OCI-LY1 (cell line): ENCODE measurements at regions not wholly inside any gene's neighbourhood (a gene's known extent, or its start where the extent isn't known, plus 50 kb on each side); places are given as distances from the start of the nearest gene placed in this dataset.

Experiments
- H2AFZ ChIP-seq: fragments of 200-600 bp; sonication (generic), shearing (Covaris generic); 2 replicates; pipeline ENCODE4 v1.6.0; 2014; ENCODE audit warnings: antibody characterized with exemption, mild to moderate bottlenecking, low read length
- H3F3A ChIP-seq: fragments of 200-600 bp; sonication (generic), shearing (Covaris generic); 2 replicates; pipeline ENCODE4 v1.6.0; 2014; ENCODE audit warnings: mild to moderate bottlenecking, antibody characterized with exemption, low read length, moderate library complexity; ENCODE audit not compliant: insufficient read depth
- H3K27ac ChIP-seq: fragments of 200-600 bp; sonication (generic); 2 replicates; pipeline ENCODE4 v1.5.1; 2014; ENCODE audit warnings: low read length, mixed run types, mild to moderate bottlenecking, low read depth; ENCODE audit not compliant: poor library complexity, severe bottlenecking
- H3K27me3 ChIP-seq: fragments of 200-600 bp; sonication (generic); 2 replicates; pipeline ENCODE4 v1.6.0; 2014; ENCODE audit warnings: antibody characterized with exemption, mild to moderate bottlenecking, low read length, moderate library complexity; ENCODE audit not compliant: insufficient read depth
- H3K36me3 ChIP-seq: fragments of 200-600 bp; sonication (generic); 2 replicates; pipeline ENCODE4 v1.6.1; 2014; ENCODE audit warnings: mild to moderate bottlenecking, antibody characterized with exemption, low read length, moderate library complexity, mixed read lengths; ENCODE audit not compliant: insufficient read depth
- H3K4me1 ChIP-seq: fragments of 200-600 bp; sonication (generic); 2 replicates; pipeline ENCODE4 v1.5.1; 2014; ENCODE audit warnings: mild to moderate bottlenecking, low read length, moderate library complexity; ENCODE audit not compliant: insufficient read depth, severe bottlenecking
- H3K4me2 ChIP-seq: fragments of 200-600 bp; sonication (generic), shearing (Covaris generic); 2 replicates; pipeline ENCODE4 v1.6.1; 2014; ENCODE audit warnings: low read length
- H3K4me3 ChIP-seq: fragments of 200-600 bp; sonication (generic); 2 replicates; pipeline ENCODE4 v1.5.1; 2014; ENCODE audit warnings: low read length, low read depth, mild to moderate bottlenecking, mixed read lengths; ENCODE audit not compliant: poor library complexity, severe bottlenecking
- H3K79me2 ChIP-seq: fragments of 200-600 bp; shearing (Covaris generic); 2 replicates; pipeline ENCODE4 v1.6.1; 2016; ENCODE audit warnings: mixed run types, low read length, mixed read lengths; ENCODE audit not compliant: insufficient read depth
- H3K9ac ChIP-seq: fragments of 200-600 bp; sonication (generic), shearing (Covaris generic); 2 replicates; pipeline ENCODE4 v1.6.1; 2014; ENCODE audit warnings: mild to moderate bottlenecking, low read length, mixed read lengths
- H3K9me2 ChIP-seq: fragments of 200-600 bp; sonication (generic), shearing (Covaris generic); 2 replicates; pipeline ENCODE4 v1.6.1; 2014; ENCODE audit warnings: low read depth, mild to moderate bottlenecking, low read length, mixed read lengths
- H3K9me3 ChIP-seq: fragments of 200-600 bp; shearing (Covaris generic); 2 replicates; pipeline ENCODE4 v1.6.1; 2014; ENCODE audit warnings: low read length, mixed read lengths
- H4K20me1 ChIP-seq: fragments of 200-600 bp; sonication (generic), shearing (Covaris generic); 2 replicates; pipeline ENCODE4 v1.6.0; 2016; ENCODE audit warnings: mild to moderate bottlenecking, low read length; ENCODE audit not compliant: insufficient read depth
- EZH2 ChIP-seq: fragments of 200-600 bp; sonication (generic), shearing (Covaris generic); IDR thresholded peaks from 2 replicates; pipeline ENCODE4 v1.8.0; 2017; ENCODE audit warnings: borderline replicate concordance, mixed run types, mild to moderate bottlenecking, antibody characterized with exemption, low read length, moderate library complexity, mixed read lengths
- TF ChIP-seq, protein P1 (sequence below): fragments of 200-600 bp; sonication (generic), shearing (Covaris generic); IDR thresholded peaks from 2 replicates; pipeline ENCODE4 v1.5.1; 2017; ENCODE audit warnings: mild to moderate bottlenecking, antibody characterized with exemption, low read length, moderate library complexity, mixed read lengths

DNA sequence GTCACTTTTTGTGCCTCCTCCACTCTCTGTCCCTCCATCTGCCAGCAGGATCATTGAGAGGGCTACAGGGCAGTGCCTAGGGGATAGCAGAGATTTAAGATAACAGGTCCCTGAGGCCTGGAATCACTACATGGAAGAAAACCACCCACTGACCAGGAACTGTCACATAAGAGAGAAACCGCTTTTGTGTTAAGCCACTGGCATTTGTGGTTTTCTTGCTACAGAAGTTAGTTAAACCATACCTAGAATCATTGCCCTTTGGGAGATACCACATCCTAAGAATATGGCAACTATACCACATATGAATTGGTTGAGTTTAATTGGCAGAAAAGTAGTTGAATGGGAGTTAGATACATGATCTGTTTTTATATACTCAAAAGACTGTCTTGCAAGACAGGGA is 112.8 kb upstream of the LPP start:
- Histone ChIP-seq H2AFZ (no peak overlapping the region), H3K79me2 (no peaks in the 10 kb centered on the region), H3K4me2 (no peak overlapping the region), H3K4me3 (no peak overlapping the region), H3K27me3 (no peaks in the 10 kb centered on the region), H3K9me2 (no peaks in the 10 kb centered on the region), H3K9me3 (no peaks in the 10 kb centered on the region), H3K4me1 (peaks cover 30% of the 10 kb centered on the region), H3K9ac (no peak overlapping the region), H3K36me3 (no peaks in the 10 kb centered on the region), H4K20me1 (no peaks in the 10 kb centered on the region), H3F3A (no peaks in the 10 kb centered on the region), H3K27ac (no peak overlapping the region)
- no peak for TF ChIP-seq EZH2
- TF ChIP-seq, protein P1, sequence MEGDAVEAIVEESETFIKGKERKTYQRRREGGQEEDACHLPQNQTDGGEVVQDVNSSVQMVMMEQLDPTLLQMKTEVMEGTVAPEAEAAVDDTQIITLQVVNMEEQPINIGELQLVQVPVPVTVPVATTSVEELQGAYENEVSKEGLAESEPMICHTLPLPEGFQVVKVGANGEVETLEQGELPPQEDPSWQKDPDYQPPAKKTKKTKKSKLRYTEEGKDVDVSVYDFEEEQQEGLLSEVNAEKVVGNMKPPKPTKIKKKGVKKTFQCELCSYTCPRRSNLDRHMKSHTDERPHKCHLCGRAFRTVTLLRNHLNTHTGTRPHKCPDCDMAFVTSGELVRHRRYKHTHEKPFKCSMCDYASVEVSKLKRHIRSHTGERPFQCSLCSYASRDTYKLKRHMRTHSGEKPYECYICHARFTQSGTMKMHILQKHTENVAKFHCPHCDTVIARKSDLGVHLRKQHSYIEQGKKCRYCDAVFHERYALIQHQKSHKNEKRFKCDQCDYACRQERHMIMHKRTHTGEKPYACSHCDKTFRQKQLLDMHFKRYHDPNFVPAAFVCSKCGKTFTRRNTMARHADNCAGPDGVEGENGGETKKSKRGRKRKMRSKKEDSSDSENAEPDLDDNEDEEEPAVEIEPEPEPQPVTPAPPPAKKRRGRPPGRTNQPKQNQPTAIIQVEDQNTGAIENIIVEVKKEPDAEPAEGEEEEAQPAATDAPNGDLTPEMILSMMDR, result no peak

DNA sequence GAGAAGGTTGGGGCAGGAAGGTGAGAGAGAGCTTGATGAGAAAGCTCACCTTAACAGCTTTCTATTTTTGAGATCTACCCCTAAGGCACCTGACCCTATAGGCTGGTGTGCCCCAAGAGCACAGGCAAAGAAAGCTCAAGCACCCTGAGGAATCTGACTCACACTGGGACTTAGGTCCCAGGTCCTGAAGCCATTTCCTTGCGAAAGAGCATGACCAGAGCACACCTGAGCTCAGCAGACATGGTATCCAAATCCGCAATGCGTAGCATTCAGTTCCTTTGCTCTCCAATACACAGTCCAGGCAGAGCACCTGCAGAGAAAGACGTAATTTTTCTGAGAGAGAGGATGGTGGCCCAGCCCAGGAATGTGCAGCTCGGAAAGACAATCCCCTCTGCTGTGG is 112.1 kb upstream of the LPP start:
- Histone ChIP-seq H4K20me1 (no peaks in the 10 kb centered on the region), H3K27ac (no peak overlapping the region), H2AFZ (no peak overlapping the region), H3F3A (no peaks in the 10 kb centered on the region), H3K79me2 (no peaks in the 10 kb centered on the region), H3K9me2 (no peaks in the 10 kb centered on the region), H3K9ac (no peak overlapping the region), H3K27me3 (no peaks in the 10 kb centered on the region), H3K36me3 (no peaks in the 10 kb centered on the region), H3K4me3 (no peak overlapping the region), H3K9me3 (no peaks in the 10 kb centered on the region), H3K4me2 (no peak overlapping the region), H3K4me1 (peaks cover 23% of the 10 kb centered on the region)
- TF ChIP-seq, protein P1, result no peak
- no peak for TF ChIP-seq EZH2

DNA sequence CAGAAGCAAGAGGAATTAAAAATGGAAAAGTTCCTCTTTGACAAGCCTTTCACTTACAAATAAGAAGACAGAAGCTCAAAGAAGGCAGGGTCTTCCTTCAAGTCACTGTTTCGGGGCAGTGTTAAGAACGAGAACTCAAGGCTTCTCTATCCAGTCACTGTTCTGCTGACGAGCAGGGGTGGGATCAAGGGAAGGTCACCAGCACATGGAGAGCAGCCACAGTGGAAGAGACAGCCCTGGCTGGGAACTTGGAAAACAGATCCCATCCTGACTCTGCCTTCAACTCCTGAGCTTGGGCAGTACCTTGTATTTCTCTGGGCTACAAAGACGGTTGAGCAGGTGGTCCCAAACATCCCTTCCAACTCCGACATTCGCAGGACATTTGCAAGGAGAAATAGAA is 111.5 kb upstream of the LPP start:
- Histone ChIP-seq H3K79me2 (no peaks in the 10 kb centered on the region), H3K4me2 (no peak overlapping the region), H2AFZ (no peak overlapping the region), H3K27me3 (no peaks in the 10 kb centered on the region), H3K4me3 (no peak overlapping the region), H3K9me2 (no peaks in the 10 kb centered on the region), H3K9ac (no peak overlapping the region), H3K36me3 (no peaks in the 10 kb centered on the region), H3K9me3 (no peaks in the 10 kb centered on the region), H3K4me1 (peaks cover 22% of the 10 kb centered on the region), H3K27ac (no peak overlapping the region), H3F3A (no peaks in the 10 kb centered on the region), H4K20me1 (no peaks in the 10 kb centered on the region)
- no peak for TF ChIP-seq EZH2
- TF ChIP-seq, protein P1, result no peak
